Stimulated activated naive CD8-positive, alpha-beta T cell treated with anti-CD3 and anti-CD28 coated beads, Interleukin-15, amount 100 ng/mL, for 72 hours (primary cell): ENCODE measurements at regions not wholly inside any gene's neighbourhood (a gene's known extent, or its start where the extent isn't known, plus 50 kb on each side); places are given as distances from the start of the nearest gene placed in this dataset.
"Not testable (repeated sequence)": the region's sequence is repeated elsewhere in the genome, so short reads cannot be mapped to it uniquely, and the experiment has no call there.

Source experiments
- ATAC-seq: fragments of 150-1000 bp; cut with Tn5 transposase; 2 replicates; pipeline ENCODE4 v1.10.0; 2021; ENCODE audit warnings: mild to moderate bottlenecking, moderate library complexity
- DNase-seq, 2 donors: peaks; one replicate each; pipeline ENCODE4 v3.0.0; 2021 to 2022
- H3K27ac Mint-ChIP-seq, 2 donors: one replicate each; pipeline ENCODE4 v1.8.0; 2022; ENCODE audit warnings: mild to moderate bottlenecking in 2 of 2, mixed read lengths in 2 of 2, moderate library complexity in 2 of 2
- H3K27me3 Mint-ChIP-seq: one replicate; pipeline ENCODE4 v1.8.0; 2022; ENCODE audit warnings: mixed read lengths
- H3K4me1 Mint-ChIP-seq: one replicate; pipeline ENCODE4 v1.8.0; 2022; ENCODE audit warnings: mild to moderate bottlenecking, mixed read lengths
- H3K4me3 Mint-ChIP-seq, 2 donors: one replicate each; pipeline ENCODE4 v1.8.0; 2022; ENCODE audit warnings: mild to moderate bottlenecking in 2 of 2, mixed read lengths in 2 of 2, moderate library complexity in 1 of 2
- H3K9me3 Mint-ChIP-seq, 2 donors: one replicate each; pipeline ENCODE4 v1.8.0; 2022; ENCODE audit warnings: mixed read lengths in 2 of 2

GRCh38 chr6:16897669-16898068, 136.4 kb upstream of the ATXN1 start:
- Mint-ChIP-seq H3K27ac (no peak overlapping the region), H3K4me3 (no peak overlapping the region), H3K9me3 (peaks cover 0 to 11% of the 10 kb centered on the region in 2 donors), H3K27me3 (no peaks in the 10 kb centered on the region), H3K4me1 (no peaks in the 10 kb centered on the region)
- DNase-seq (no peak), ATAC-seq (no peak)

DNA sequence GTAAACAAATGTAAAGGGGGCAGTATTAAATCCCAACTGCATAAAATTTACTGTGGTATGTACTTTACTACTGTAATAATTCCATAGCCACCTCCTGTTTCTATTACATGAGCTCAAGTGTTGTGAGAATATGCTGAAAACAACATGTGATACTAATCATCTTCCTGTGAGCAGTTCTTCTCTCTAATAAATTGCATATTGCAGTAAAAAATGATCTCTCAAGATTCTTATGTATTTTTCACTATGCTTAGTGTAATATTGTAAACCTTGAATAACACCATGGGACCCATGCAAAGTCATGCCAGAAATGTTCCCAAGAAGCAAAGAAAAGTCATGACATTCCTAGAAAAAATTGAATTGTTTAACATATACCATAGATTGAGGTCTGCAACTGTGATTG, 133.0 kb upstream of the ATXN1 start:
- Mint-ChIP-seq H3K27me3 (no peaks in the 10 kb centered on the region), H3K4me1 (no peaks in the 10 kb centered on the region), H3K27ac (no peak overlapping the region), H3K4me3 (no peak overlapping the region), H3K9me3 (peaks cover 0 to 11% of the 10 kb centered on the region in 2 donors)
- no peak for DNase-seq
- no peak for ATAC-seq

DNA sequence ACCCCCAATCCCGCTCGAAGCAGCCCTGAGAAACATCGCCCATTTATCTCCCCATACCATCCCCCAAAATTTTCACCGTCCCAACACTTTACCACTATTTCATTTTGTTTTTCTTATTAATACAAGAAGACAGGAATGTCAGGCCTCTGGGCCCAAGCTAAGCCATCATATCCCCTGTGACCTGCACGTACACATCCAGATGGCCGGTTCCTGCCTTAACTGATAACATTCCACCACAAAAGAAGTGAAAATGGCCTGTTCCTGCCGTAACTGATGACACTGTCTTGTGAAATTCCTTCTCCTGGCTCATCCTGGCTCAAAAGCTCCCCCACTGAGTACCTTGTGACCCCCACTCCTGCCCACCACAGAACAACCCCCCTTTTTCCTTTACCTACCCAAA, 129.8 kb upstream of the ATXN1 start:
- Mint-ChIP-seq H3K27me3 (peaks cover 14% of the 10 kb centered on the region), H3K9me3 (peaks cover 7 to 11% of the 10 kb centered on the region in 2 donors)
- H3K27ac Mint-ChIP-seq, ATAC-seq, H3K4me3 Mint-ChIP-seq, DNase-seq, H3K4me1 Mint-ChIP-seq: not testable (repeated sequence)

DNA sequence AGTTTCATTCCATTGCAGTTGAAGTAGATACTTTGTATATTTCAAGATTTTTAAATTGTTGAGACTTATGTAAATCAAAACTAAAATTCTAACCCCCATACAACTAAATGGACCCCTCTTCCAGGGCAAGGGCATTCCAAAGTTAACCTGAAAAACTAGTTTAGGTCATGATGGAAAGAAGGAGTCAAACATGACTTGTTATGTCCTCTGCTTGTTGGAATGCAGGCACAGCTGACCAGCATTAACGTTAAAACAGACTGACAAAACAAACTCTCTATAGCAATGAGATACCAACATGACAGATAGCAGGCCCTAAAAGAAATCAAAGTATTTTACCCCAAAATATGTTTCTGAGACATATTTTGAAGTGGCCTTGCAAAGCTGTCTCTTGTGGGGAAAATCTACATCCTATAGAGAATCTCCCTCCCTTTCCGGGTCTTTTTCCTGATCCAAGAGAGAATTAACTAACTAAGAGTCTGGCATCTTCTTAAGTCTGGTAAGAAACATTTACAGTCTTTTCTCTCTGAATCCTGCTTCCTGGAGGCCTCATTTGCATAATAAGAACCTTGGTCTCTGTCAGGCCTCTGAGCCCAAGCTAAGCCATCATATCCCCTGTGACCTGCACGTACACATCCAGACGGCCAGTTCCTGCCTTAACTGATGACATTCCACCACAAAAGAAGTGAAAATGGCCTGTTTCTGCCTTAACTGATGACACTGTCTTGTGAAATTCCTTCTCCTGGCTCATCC, 124.3 kb upstream of the ATXN1 start:
- Mint-ChIP-seq H3K27ac (no peak overlapping the region), H3K9me3 (peaks cover 0 to 8% of the 10 kb centered on the region in 2 donors), H3K4me3 (no peak overlapping the region), H3K27me3 (peaks cover 46% of the 10 kb centered on the region), H3K4me1 (no peaks in the 10 kb centered on the region)
- no peak for DNase-seq
- ATAC-seq: no peak

DNA sequence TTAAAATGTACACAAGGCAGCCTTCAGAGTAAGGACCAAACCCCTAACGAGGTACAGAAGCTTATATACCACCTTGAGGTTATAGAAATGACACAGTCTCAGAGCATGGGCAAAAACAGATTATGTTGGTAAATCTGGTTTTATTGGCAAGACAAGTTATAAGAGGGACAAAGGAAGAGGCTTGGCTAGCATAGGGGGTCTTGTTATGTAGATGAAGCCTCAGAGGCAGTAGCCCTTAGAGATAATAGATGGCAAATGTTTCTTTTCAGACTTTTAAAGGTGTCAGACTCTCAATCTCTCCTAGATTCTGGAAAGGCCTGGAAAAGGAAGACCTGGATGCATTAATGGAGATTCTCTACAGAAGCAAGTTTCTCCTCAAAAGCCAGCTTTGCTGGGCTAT, 123.3 kb upstream of the ATXN1 start:
- H3K27ac Mint-ChIP-seq: no peak overlapping the region
- H3K4me1 Mint-ChIP-seq: no peaks in the 10 kb centered on the region
- ATAC-seq: no peak
- DNase-seq: no peak
- H3K4me3 Mint-ChIP-seq: no peak overlapping the region
- peaks cover 4 to 8% of the 10 kb centered on the region in 2 donors for H3K9me3 Mint-ChIP-seq
- H3K27me3 Mint-ChIP-seq: peaks cover 52% of the 10 kb centered on the region

- H3K4me1 Mint-ChIP-seq: no peaks in the 10 kb centered on the region
- no peak overlapping the region for H3K4me3 Mint-ChIP-seq
- peaks cover 4 to 9% of the 10 kb centered on the region in 2 donors for H3K9me3 Mint-ChIP-seq
- H3K27ac Mint-ChIP-seq: no peak overlapping the region
- no peak for ATAC-seq
- peaks cover 54% of the 10 kb centered on the region for H3K27me3 Mint-ChIP-seq
- no peak for DNase-seq
Observed at GRCh38 chr6:16883414-16883813, 122.2 kb upstream of the ATXN1 start.

DNA sequence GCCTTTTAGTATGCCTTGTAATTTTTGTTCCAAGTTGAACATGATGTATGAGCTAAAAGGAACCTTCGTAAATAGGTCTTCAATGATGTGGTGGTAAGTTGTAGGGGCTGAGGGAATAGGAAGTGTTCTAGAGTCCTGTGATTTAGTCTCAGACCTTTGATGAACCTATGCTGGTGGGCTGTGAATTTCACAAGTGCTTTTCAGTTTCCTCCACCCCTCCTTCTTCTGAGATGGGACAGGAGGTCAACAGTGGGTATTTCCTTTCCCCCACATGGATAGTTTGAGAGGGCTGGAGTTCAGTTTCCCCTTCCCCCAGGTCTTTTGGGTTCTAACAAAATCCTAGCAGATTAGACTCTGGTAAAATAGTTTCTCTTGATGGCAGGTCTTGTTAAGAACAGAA, 121.0 kb upstream of the ATXN1 start:
- no peak overlapping the region for H3K4me3 Mint-ChIP-seq
- no peak overlapping the region for H3K27ac Mint-ChIP-seq
- H3K27me3 Mint-ChIP-seq: peaks cover 61% of the 10 kb centered on the region
- H3K4me1 Mint-ChIP-seq: no peaks in the 10 kb centered on the region
- H3K9me3 Mint-ChIP-seq: peaks cover 4 to 21% of the 10 kb centered on the region in 2 donors
- DNase-seq (no peak), ATAC-seq (no peak)

DNA sequence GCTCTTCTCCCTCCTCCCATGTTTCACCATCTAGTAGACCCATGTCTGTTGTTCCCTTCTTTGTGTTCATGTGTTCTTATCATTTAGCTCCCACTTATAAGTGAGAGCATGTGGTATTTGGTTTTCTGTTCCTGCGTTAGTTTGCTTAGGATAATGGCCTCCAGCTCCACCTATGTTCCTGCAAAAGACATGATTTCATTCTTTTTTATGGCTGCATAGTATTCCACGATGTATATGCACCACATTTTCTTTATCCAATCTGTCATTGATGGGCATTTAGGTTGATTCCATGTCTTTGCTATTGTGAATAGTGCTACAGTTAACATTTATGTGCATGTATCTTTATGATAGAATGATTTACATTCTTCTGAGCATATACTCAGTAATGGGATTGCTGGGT, 115.6 kb upstream of the ATXN1 start:
- ATAC-seq, H3K4me1 Mint-ChIP-seq, H3K27ac Mint-ChIP-seq, H3K4me3 Mint-ChIP-seq, DNase-seq: not testable (repeated sequence)
- Mint-ChIP-seq H3K27me3 (peaks cover 63% of the 10 kb centered on the region), H3K9me3 (peaks cover 4 to 21% of the 10 kb centered on the region in 2 donors)

DNA sequence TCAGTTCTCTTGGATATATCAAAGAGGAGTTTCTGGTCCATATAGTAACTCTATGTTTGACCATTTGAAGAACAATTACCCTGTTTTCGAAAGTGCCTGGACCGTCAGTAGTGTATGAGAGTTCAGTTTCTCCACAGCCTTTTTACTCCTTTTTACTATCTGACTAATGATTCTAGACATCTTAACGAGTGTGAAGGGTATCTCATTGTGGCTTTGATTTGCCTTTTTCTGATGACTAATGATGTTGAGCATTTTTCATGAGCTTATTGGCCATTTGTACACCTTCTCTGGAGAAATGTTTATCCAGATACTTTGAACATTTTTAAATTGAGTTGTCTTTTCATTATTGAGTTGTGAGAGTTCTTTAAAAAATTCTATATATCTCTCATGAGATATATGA, 114.9 kb upstream of the ATXN1 start:
- Mint-ChIP-seq H3K4me3 (no peak overlapping the region), H3K27ac (no peak overlapping the region), H3K9me3 (peaks cover 4 to 21% of the 10 kb centered on the region in 2 donors), H3K4me1 (no peaks in the 10 kb centered on the region), H3K27me3 (peaks cover 57% of the 10 kb centered on the region)
- no peak for ATAC-seq
- DNase-seq: no peak

- H3K4me3 Mint-ChIP-seq: no peak overlapping the region
- no peak for DNase-seq
- H3K27ac Mint-ChIP-seq: peak overlapping the region in 1 of 2 donors; percentile 19
- peaks cover 69% of the 10 kb centered on the region for H3K27me3 Mint-ChIP-seq
- no peak for ATAC-seq
- no peaks in the 10 kb centered on the region for H3K4me1 Mint-ChIP-seq
- H3K9me3 Mint-ChIP-seq: peaks cover 0 to 21% of the 10 kb centered on the region in 2 donors
Observed at GRCh38 chr6:16873698-16874097, 112.4 kb upstream of the ATXN1 start.

GRCh38 chr6:16872543-16873235, 111.4 kb upstream of the ATXN1 start:
- no peak for DNase-seq
- ATAC-seq: no peak
- H3K27ac Mint-ChIP-seq: no peak overlapping the region
- peaks cover 0 to 13% of the 10 kb centered on the region in 2 donors for H3K9me3 Mint-ChIP-seq
- H3K4me1 Mint-ChIP-seq: no peaks in the 10 kb centered on the region
- peaks cover 70% of the 10 kb centered on the region for H3K27me3 Mint-ChIP-seq
- H3K4me3 Mint-ChIP-seq: no peak overlapping the region

DNA sequence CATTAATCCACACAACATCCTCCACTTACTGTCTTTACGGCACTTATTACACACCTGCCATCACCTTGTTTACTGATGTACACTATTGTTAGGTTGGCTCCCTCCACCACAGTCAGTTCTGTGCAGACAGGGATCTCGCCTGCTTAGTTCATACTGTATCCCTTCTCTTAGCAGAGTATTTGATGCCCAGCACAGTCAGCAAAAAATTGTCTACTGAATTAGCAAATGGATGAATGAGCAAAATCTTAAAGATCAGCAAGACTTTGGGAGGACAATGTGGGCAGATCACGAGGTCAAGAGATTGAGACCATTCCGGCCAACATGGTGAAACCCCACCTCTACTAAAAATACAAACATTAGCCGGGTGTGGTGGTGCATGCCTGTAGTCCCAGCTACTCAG, 109.8 kb upstream of the ATXN1 start:
- peaks cover 57% of the 10 kb centered on the region for H3K27me3 Mint-ChIP-seq
- no peaks in the 10 kb centered on the region for H3K4me1 Mint-ChIP-seq
- no peaks in the 10 kb centered on the region for H3K9me3 Mint-ChIP-seq
- DNase-seq (no peak), ATAC-seq (no peak)
- no peak overlapping the region for H3K27ac Mint-ChIP-seq
- no peak overlapping the region for H3K4me3 Mint-ChIP-seq

DNA sequence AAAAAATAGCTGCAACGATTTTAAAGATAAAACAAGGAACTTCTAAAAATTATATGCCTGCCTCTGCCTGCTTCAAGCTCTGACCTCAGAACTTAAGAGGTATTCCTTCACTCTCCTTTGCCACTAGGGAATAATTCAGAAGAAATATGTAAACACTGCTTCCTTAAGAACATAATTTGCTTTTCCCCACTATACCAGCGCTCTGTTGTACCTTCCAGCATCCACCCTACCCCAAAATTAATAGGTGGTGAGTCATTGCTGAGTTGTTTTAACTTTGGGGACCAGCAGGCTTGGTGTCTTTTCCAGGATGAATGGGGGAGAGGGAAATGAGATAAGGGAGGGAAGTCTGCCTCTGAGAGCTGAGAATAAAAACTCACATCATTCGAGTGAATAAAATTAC, 107.7 kb upstream of the ATXN1 start:
- no peak for ATAC-seq
- H3K27me3 Mint-ChIP-seq: peaks cover 47% of the 10 kb centered on the region
- no peak overlapping the region for H3K27ac Mint-ChIP-seq
- no peak overlapping the region for H3K4me3 Mint-ChIP-seq
- DNase-seq: no peak
- no peaks in the 10 kb centered on the region for H3K9me3 Mint-ChIP-seq
- no peaks in the 10 kb centered on the region for H3K4me1 Mint-ChIP-seq

GRCh38 chr6:16857969-16858592, 96.8 kb upstream of the ATXN1 start:
- no peak overlapping the region for H3K27ac Mint-ChIP-seq
- no peaks in the 10 kb centered on the region for H3K9me3 Mint-ChIP-seq

DNA sequence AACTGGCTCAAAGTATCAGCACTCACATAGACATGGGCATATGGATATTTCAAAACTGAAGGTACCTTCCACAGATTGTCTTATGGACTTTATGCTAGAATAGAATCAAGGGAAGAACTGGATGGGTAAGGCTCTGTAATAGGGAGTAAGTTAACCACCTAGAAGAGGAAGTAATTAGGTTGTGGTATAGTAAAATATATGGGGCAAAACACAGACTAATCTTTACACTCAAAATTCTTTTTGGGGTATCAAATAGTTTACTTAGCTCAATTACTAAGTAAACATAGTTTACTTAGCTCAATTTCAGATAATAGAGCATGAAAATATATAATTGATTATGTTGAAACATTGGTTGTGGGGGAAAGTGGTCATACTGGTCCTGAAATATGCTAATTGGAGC, 94.2 kb upstream of the ATXN1 start:
- H3K4me1 Mint-ChIP-seq: peaks cover 24% of the 10 kb centered on the region
- H3K4me3 Mint-ChIP-seq: no peak overlapping the region
- ATAC-seq (no peak), DNase-seq (no peak)
- H3K9me3 Mint-ChIP-seq: no peaks in the 10 kb centered on the region
- no peak overlapping the region for H3K27ac Mint-ChIP-seq
- H3K27me3 Mint-ChIP-seq: peaks cover 56% of the 10 kb centered on the region

More at GRCh38 chr6:16857969-16858592, 96.8 kb upstream of the ATXN1 start:
- DNase-seq (no peak), ATAC-seq (no peak)
- Mint-ChIP-seq H3K4me3 (no peak overlapping the region), H3K4me1 (peaks cover 8% of the 10 kb centered on the region), H3K27me3 (peaks cover 30% of the 10 kb centered on the region)

- no peaks in the 10 kb centered on the region for H3K9me3 Mint-ChIP-seq
- DNase-seq (no peak), ATAC-seq (no peak)
- no peak overlapping the region for H3K27ac Mint-ChIP-seq
- H3K4me3 Mint-ChIP-seq: no peak overlapping the region
- H3K4me1 Mint-ChIP-seq: peaks cover 28% of the 10 kb centered on the region
- peaks cover 61% of the 10 kb centered on the region for H3K27me3 Mint-ChIP-seq
Observed at GRCh38 chr6:16854986-16855385, 93.7 kb upstream of the ATXN1 start.
